DOHH2 (cell line): ENCODE measurements at regions not wholly inside any gene's neighbourhood (a gene's known extent, or its start where the extent isn't known, plus 50 kb on each side); places are given as distances from the start of the nearest gene placed in this dataset.

Experiments
- CTCF ChIP-seq: fragments of 200-600 bp; sonication (generic); IDR thresholded peaks from one replicate; pipeline ENCODE4 v1.5.1; 2014; ENCODE audit warnings: antibody characterized with exemption, mild to moderate bottlenecking, low read depth, low read length; ENCODE audit not compliant: poor library complexity, severe bottlenecking
- EZH2phosphoT487 ChIP-seq: fragments of 200-600 bp; sonication (generic); IDR thresholded peaks from 2 replicates; pipeline ENCODE4 v1.6.1; 2017; ENCODE audit warnings: borderline replicate concordance, mild to moderate bottlenecking, antibody characterized with exemption, low read length, moderate library complexity, mixed read lengths

GRCh38 chr6:137305691-137306090 is 86.5 kb upstream of the IFNGR1 start:
- TF ChIP-seq CTCF (no peak), EZH2phosphoT487 (no peak)
